ENCODE measurements at regions not wholly inside any gene's neighbourhood (a gene's known extent, or its start where the extent isn't known, plus 50 kb on each side); places are given as distances from the start of the nearest gene placed in this dataset.
A peak's percentile ranks its signal among the peaks of the same experiment; 100 is the strongest.

DNA sequence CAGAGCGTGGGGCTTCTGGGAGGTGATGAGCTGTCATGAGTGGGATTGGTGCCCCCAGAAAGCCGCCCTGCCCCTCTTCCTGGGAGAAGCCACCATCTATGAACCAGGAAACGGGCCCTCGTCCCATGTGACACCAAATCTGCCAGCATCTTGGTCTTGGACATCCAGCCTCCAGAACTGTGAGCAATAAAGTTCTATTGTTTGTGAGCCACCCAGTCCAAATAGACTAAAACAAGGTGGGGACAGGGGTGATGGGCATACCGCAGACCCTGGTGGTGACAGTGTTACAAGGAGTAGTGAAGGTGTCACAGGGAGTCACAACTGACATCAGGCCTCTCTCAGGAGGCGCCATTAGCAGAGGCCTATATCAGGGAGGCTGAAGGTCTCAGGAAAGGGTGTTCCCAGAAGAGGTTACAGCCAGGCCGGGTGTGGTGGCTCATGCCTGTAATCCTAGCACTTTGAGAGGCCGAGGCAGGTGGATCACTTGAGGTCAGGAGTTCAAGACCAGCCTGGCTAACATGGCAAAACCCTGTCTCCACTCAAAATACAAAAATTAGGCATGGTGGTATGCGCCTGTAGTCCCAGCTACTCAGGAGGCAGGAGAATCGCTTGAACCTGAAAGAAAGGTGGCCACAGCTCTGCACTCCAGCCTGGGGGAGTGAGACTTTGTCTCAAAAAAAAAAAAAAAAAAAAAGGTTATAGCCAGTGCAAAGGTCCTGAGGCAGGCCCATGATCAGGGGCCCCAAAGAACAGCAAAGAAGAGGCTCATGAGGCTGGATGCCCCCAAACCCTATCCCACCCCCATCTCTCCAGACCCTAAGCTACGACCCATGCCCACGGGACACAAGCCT is 53.0 kb downstream of the NCOR2 start:
- peaks cover 69% of the 10 kb centered on the region for H3K4me1 Mint-ChIP-seq (ENCODE audit: low read depth, unreplicated experiment)
- no peak for DNase-seq
- no peaks in the 10 kb centered on the region for H3K27me3 Mint-ChIP-seq (ENCODE audit: unreplicated experiment)
- no TSS peak for BruUV-seq (replicated peaks)
- intact Hi-C loops (cut with micrococcal nuclease; ENCODE audit: unreplicated experiment), result loop anchor here (5.0 kb wide), 1 partner anchor 53 kb away; the partner anchor contains the start of gene NCOR2
- peak overlapping the region; percentile 79 for H3K4me3 Mint-ChIP-seq (ENCODE audit: low read depth, unreplicated experiment)
- H3K36me3 Mint-ChIP-seq (ENCODE audit: insufficient read depth, unreplicated experiment), result peaks cover 87% of the 10 kb centered on the region
- TF ChIP-seq, protein P1, sequence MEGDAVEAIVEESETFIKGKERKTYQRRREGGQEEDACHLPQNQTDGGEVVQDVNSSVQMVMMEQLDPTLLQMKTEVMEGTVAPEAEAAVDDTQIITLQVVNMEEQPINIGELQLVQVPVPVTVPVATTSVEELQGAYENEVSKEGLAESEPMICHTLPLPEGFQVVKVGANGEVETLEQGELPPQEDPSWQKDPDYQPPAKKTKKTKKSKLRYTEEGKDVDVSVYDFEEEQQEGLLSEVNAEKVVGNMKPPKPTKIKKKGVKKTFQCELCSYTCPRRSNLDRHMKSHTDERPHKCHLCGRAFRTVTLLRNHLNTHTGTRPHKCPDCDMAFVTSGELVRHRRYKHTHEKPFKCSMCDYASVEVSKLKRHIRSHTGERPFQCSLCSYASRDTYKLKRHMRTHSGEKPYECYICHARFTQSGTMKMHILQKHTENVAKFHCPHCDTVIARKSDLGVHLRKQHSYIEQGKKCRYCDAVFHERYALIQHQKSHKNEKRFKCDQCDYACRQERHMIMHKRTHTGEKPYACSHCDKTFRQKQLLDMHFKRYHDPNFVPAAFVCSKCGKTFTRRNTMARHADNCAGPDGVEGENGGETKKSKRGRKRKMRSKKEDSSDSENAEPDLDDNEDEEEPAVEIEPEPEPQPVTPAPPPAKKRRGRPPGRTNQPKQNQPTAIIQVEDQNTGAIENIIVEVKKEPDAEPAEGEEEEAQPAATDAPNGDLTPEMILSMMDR (IDR thresholded peaks at IDR 0.05; ENCODE audit: unreplicated experiment), result no peak
- peak overlapping the region; percentile 78 for H3K27ac Mint-ChIP-seq (ENCODE audit: unreplicated experiment)
- CTCF ChIA-PET, result interaction anchor here (0.7 to 1.5 kb wide), 2 partner anchors 19 to 485 kb away, joined by 3 to 6 read pairs; no protein-coding TSS in a partner anchor
- H3K9me3 Mint-ChIP-seq (ENCODE audit: low read depth, unreplicated experiment), result no peaks in the 10 kb centered on the region

DNA sequence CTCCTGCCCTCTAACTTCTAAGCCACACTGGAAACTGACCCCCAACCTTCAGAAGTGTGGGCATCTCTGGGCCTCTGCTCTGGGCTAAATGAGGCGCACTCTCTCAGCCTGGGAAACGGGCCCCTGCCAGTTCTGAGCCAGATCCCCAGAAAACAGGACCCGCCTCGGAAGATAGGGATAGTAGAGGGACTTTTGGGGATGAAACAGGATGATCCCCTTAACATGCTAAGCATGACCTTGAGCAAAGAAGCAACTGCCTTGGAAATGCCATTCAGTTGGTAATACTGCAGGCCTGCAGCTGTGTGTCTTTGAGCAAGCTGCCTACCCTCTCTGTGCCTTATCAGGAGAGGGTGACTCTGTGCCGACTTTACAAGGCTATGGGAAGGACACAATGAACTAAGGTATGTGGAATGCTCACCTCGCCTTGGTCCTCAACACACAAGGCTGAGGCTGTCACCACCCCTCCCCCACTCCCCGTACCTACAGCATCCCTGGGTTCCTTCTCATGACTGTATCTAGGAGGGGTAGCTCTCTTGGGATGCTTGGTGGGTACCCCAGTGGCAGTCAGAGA is 54.0 kb downstream of the NCOR2 start:
- peaks cover 86% of the 10 kb centered on the region for H3K36me3 Mint-ChIP-seq (ENCODE audit: insufficient read depth, unreplicated experiment)
- DNase-seq, result peak; percentile 69
- no peaks in the 10 kb centered on the region for H3K9me3 Mint-ChIP-seq (ENCODE audit: low read depth, unreplicated experiment)
- peaks cover 69% of the 10 kb centered on the region for H3K4me1 Mint-ChIP-seq (ENCODE audit: low read depth, unreplicated experiment)
- CTCF ChIA-PET, result interaction anchor here (0.9 to 1.5 kb wide), 4 partner anchors 20 to 223 kb away, joined by 3 to 6 read pairs (median 4); no protein-coding TSS in a partner anchor
- TF ChIP-seq, protein P1 (IDR thresholded peaks at IDR 0.05; ENCODE audit: unreplicated experiment), result no peak
- intact Hi-C loops (cut with micrococcal nuclease; ENCODE audit: unreplicated experiment), result loop anchor here (5.0 kb wide), 1 partner anchor 54 kb away; the partner anchor contains the start of gene NCOR2
- TSS peak; percentile 82 for BruUV-seq (replicated peaks)
- H3K4me3 Mint-ChIP-seq (ENCODE audit: low read depth, unreplicated experiment), result peak overlapping the region; percentile 31
- peak overlapping the region; percentile 78 for H3K27ac Mint-ChIP-seq (ENCODE audit: unreplicated experiment)
- no peaks in the 10 kb centered on the region for H3K27me3 Mint-ChIP-seq (ENCODE audit: unreplicated experiment)

DNA sequence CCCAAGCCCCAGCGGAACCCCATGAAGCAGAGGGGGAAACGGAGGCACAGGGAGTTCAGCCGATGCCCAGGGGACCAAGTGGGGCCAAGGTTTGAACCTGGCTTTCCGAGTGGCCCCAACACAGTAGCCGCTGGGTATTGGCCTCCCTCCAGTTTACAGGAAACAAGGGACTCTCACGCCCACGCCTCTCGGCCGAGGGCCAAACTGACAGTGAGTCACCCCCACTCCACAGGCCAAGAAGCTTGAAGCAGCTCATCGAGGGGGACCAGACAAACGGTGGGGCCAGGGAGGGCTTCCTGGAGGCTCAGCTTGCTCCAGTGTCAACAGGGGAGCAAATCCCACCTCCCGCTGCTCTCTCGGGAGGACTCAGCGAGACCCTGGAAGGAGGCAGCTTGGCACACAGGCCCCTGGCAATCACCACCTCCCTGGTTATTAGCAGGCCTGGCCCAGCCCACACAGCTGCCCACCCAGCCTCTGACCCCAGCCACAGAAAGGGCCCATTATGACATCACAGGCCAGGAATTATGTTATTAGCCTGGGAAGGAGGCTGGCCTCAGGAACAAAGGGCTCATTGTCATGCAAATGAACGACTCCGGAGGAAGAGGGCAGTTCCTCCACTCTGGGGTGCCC is 54.6 kb downstream of the NCOR2 start:
- peak overlapping the region; percentile 31 for H3K4me3 Mint-ChIP-seq (ENCODE audit: low read depth, unreplicated experiment)
- peaks cover 74% of the 10 kb centered on the region for H3K4me1 Mint-ChIP-seq (ENCODE audit: low read depth, unreplicated experiment)

More for the DNA sequence above, 54.6 kb downstream of the NCOR2 start:
- Mint-ChIP-seq H3K36me3 (ENCODE audit: insufficient read depth, unreplicated experiment) (peaks cover 86% of the 10 kb centered on the region), H3K27me3 (ENCODE audit: unreplicated experiment) (no peaks in the 10 kb centered on the region), H3K9me3 (ENCODE audit: low read depth, unreplicated experiment) (no peaks in the 10 kb centered on the region), H3K27ac (ENCODE audit: unreplicated experiment) (peak overlapping the region; percentile 78)
- peak; percentile 98 for DNase-seq
- TF ChIP-seq, protein P1 (IDR thresholded peaks at IDR 0.05; ENCODE audit: unreplicated experiment), result no peak
- intact Hi-C loops (cut with micrococcal nuclease; ENCODE audit: unreplicated experiment), result loop anchor here (5.0 kb wide), 1 partner anchor 55 kb away; the partner anchor contains the start of gene NCOR2
- BruUV-seq (replicated peaks), result no TSS peak
- CTCF ChIA-PET, result interaction anchor here (0.5 to 1.5 kb wide), 5 partner anchors 21 to 223 kb away, joined by 3 to 6 read pairs (median 3); no protein-coding TSS in a partner anchor
